B cell (primary cell): ENCODE measurements at regions not wholly inside any gene's neighbourhood (a gene's known extent, or its start where the extent isn't known, plus 50 kb on each side); places are given as distances from the start of the nearest gene placed in this dataset.

Source experiments
- EZH2 ChIP-seq: IDR thresholded peaks from 2 replicates; pipeline ENCODE4 v1.6.1; 2012; ENCODE audit warnings: borderline replicate concordance, low read depth, mild to moderate bottlenecking, moderate library complexity, low read length; ENCODE audit not compliant: insufficient read depth, poor library complexity, severe bottlenecking
- TF ChIP-seq, protein P1 (sequence below): fragments of 200-600 bp; IDR thresholded peaks from one replicate; pipeline ENCODE4 v1.8.0; 2022; ENCODE audit warnings: antibody characterized with exemption, mild to moderate bottlenecking

DNA sequence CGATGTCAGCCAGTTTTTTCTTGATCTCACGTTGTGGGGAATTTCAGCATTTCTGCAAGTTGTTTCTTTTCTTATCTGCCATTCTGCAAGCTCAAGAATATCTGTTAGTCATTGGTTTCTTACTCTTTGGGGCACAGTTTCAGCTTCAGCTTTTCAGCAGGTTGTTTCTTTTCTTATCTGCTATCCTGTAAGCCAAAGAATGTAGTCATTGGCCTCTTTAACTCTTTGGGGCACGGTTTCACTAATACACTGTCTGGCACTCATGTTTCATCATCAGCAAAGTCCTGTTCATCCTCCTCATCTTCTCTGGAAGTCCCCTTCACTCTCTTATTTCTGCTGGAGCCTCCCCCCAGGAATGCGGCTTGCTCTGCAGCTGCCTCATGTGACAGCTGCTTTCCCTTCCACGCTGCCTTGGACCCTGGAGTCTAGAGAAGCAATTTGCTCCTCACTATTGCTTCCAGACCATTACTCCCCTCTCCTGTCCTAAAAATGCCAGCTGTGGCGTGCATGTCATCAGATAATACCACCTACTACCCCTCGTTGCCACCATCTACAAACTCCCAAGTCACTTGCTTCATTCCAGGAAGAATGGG, 67.0 kb upstream of the CACNA1E start:
- TF ChIP-seq, protein P1, sequence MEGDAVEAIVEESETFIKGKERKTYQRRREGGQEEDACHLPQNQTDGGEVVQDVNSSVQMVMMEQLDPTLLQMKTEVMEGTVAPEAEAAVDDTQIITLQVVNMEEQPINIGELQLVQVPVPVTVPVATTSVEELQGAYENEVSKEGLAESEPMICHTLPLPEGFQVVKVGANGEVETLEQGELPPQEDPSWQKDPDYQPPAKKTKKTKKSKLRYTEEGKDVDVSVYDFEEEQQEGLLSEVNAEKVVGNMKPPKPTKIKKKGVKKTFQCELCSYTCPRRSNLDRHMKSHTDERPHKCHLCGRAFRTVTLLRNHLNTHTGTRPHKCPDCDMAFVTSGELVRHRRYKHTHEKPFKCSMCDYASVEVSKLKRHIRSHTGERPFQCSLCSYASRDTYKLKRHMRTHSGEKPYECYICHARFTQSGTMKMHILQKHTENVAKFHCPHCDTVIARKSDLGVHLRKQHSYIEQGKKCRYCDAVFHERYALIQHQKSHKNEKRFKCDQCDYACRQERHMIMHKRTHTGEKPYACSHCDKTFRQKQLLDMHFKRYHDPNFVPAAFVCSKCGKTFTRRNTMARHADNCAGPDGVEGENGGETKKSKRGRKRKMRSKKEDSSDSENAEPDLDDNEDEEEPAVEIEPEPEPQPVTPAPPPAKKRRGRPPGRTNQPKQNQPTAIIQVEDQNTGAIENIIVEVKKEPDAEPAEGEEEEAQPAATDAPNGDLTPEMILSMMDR = no peak
- no peak for TF ChIP-seq EZH2
